HG02798 (cell line): ENCODE measurements at regions not wholly inside any gene's neighbourhood (a gene's known extent, or its start where the extent isn't known, plus 50 kb on each side); places are given as distances from the start of the nearest gene placed in this dataset.

Experiments
- ATAC-seq: cut with Tn5 transposase; IDR thresholded peaks from one replicate; pipeline ENCODE4 v1.9.1; 2021; ENCODE audit warnings: mild to moderate bottlenecking; ENCODE audit not compliant: unreplicated experiment, poor library complexity

GRCh38 chr9:14403081-14403480, 89.1 kb upstream of the NFIB start:
- no peak for ATAC-seq

GRCh38 chr9:14402583-14402982, 88.6 kb upstream of the NFIB start:
- no peak for ATAC-seq

DNA sequence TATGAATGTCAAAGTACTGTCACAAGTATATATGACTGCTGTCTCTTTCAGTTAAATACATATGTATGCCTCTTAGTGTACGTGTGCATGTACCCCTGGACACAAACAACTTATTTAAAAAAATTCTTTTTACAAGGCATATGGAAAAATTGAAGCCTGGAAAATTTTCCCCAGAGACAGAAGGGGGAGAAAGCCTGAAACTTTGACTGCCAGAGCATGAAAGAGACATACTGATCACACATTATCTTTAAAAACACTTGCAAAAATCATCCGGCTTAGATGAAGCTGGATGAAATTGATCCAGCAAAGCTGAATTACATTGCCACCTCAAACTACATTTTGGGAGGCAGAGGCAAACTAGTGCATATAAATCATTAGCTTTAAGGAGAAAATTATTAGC, 88.0 kb upstream of the NFIB start:
- no peak for ATAC-seq

DNA sequence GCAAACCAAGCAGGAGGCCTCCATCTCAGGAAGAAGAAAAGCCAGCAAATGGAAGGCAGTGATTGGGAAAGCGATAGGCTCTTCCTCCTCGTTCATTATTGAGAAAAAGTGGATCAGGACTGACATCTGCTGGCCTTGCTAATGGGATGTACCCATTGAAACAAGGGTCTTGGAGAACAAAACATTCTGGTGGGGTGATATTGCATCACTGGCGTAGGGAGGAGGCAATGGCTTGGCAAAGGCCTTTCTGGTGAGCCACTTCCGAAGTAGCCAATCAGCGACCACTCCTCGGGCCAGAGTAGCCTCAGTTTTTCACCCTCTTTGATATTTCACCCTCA, 86.7 kb upstream of the NFIB start:
- no peak for ATAC-seq

DNA sequence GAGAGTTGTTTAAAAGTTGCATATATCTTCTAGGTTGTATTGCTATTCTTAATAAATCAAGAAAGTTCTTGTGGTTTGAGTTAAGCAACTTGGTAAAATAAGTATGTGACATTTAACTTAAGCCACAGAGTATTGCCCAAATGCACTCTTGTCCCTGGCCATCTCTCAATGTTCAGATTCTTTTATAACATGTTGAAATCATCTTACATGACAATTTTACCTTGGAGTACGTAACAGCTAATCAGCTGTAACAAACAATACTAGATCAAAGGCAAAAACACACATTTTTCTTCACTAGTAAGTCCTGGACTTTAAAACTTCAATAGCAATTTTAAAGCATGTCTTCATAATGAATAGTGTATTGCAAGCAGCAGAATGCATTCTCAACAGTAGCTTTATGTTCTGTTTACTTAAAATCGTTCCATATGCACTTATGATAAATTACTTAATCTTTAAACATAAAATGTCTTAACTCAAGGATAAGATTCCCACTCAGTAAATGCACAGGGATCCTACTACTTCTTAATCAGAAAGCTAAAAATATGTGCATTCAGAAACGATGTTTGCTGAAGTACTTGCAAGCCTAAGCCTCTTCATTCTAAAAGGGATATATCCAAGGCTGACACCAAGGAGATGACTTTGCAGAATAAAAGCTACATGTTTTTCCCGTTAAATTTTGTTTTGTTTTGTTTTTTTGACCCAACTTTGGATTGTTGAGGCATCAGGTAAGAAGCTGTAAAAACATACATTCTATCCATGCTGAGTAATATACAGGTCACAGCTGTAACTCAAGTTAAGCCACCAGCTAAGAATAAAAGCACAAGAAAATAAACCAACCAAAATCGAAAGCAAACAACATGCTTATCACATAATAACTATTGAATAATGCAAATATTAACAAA, 86.1 kb upstream of the NFIB start:
- no peak for ATAC-seq

GRCh38 chr9:14398473-14398872, 84.5 kb upstream of the NFIB start:
- ATAC-seq, result no peak

- no peak for ATAC-seq
These were observed 82.2 kb upstream of the NFIB start for GRCh38 chr9:14396171-14396570.

- no peak for ATAC-seq
These were observed 81.6 kb upstream of the NFIB start for GRCh38 chr9:14395317-14396082.

GRCh38 chr9:14393418-14393817, 79.5 kb upstream of the NFIB start:
- no peak for ATAC-seq

DNA sequence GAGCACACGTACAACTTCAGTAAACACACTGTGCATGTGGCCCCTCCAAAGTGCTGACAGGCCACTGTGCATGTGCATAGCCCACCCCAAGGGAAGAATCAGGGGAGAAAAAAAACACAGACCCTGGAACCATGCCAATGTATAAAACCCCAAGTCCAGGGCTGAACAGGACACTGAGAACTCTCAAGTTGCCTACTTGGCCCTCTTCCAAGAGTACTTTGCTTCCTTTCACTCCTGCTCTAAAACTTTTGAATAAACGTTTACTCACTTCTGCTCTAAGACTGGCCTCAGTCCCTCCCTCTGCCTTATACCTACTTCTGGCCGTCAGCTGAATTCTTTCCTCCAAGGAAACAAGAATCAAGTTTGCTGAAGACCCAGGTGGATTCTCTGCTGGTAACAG, 77.7 kb upstream of the NFIB start:
- ATAC-seq, result no peak

GRCh38 chr9:14389657-14390056, 75.7 kb upstream of the NFIB start:
- ATAC-seq, result no peak

DNA sequence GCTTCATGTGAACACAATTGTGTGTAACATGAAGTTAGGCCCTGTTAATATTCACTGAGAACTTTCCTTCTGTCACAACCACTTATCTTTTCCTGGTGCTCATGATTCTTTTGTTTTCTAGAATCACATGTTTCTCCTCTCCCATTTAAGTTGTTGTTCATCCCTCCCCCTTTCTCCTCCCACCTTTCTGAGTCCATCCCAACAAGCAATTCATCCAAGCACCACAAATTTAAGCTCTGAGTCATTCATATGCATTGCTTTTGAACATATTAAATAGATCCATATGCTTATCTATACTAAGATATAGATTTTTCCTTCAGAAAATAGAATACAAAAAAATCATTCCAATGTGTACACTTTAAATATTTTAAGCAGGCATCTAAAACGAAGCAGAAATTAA, 75.2 kb upstream of the NFIB start:
- no peak for ATAC-seq

- no peak for ATAC-seq
These were observed 69.8 kb upstream of the NFIB start for GRCh38 chr9:14383773-14384172.

DNA sequence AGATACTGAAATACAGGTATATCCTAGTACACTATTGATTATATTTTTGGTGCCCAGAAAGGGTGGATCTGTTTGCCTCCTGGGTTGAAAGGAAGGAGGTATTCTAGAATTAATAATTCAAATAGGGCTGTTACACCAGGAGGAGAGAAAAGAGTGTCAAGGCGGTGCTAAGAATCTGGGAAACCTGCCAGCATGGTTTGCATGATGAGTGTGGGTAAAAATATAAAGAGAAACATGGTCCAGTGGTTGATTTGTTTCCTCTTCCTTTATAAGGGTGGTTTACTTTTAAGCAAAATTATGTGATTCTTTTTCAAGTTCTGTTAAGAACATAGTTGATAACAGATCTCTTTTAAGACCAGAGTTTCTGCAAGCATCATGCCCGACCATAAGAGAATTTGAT, 69.4 kb upstream of the NFIB start:
- ATAC-seq, result no peak

DNA sequence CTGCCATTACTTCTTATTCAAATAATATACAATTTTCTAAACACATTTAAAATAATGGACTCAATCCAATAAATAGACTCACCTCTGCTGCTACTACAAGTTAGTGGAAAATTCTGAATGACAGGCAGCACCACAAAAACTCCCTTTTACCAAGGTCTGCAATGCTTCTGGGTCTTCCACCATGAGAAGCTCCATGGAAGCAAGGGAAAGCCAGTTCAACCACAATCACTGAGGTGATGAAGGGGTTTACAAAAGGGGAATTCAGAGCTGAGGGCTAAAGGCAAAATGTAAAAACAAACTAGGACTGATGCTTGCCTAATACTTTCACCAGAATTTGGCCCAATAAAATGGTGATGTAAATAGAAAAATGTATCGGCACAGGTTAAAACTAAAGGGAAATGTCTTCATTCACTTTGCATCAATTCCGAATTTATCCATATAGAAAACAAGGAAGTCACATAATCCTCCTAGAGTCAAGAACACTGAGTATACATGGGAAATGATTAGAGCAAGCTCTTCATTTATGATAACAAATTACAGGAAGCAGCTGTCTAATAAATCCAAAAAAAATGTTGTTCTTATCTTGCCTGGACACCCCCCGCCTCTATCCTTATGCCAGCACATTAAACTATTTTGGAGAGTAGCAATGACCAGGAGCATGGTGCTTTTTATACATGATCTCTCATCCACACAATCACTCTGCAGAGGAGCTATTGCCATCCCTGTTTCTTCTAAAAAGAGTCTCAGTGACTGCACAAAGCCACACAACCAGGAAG, 66.3 kb upstream of the NFIB start:
- ATAC-seq, result no peak

DNA sequence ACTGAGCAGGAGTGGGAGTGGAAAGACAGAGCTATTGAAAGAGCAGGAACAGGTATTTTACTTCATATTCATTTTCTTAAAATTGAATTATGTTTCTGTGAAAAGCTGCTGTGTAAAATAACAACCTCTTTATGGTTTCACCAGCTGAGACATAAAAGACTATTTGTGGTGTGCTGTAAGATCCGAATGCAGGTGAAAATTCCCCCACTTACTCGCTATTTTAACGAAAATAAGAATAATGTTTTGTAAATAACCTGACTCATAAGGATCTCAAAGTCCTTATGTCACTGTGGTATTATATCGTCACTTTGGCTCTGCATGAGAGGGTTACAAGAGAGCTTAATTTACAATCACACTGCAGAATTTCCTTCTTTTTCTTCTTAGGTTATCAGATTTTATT, 65.3 kb upstream of the NFIB start:
- ATAC-seq, result no peak

GRCh38 chr9:14373706-14374105, 59.8 kb upstream of the NFIB start:
- no peak for ATAC-seq

DNA sequence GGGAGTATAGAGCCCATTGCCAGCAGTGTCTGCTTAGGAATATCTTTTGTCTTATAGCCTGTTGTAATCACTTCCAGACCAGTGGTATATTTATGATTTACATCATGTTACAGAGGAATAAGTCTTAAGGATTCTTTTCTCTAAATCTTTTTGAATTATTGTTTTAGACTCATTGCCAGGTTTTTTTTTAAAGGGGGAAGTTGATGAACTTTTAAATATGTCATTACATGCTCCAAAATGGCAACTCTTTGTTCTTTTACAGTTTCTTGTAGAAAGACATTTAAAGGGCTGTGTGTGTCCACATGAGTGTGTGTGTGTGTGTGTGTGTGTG, 59.4 kb upstream of the NFIB start:
- no peak for ATAC-seq

GRCh38 chr9:14372437-14373335, 58.7 kb upstream of the NFIB start:
- ATAC-seq, result no peak

GRCh38 chr9:14369011-14369410, 55.1 kb upstream of the NFIB start:
- ATAC-seq, result no peak
